Heart left ventricle (tissue), 16 donors: ENCODE measurements at regions not wholly inside any gene's neighbourhood (a gene's known extent, or its start where the extent isn't known, plus 50 kb on each side); places are given as distances from the start of the nearest gene placed in this dataset.
"Not testable (repeated sequence)": the region's sequence is repeated elsewhere in the genome, so short reads cannot be mapped to it uniquely, and the experiment has no call there.

Experiments
- ATAC-seq, 4 donors: fragments of 200-7000 bp; cut with Tn5 transposase; one replicate each; pipeline ENCODE4 v1.9.1; 2020 to 2022; ENCODE audit warnings: moderate library complexity in 4 of 4, mild to moderate bottlenecking in 3 of 4, moderate number of reproducible peaks in 1 of 4
- DNase-seq, 5 donors: peaks; one replicate each; pipeline ENCODE4 v3.0.0-alpha.2; 2020
- H3K27ac ChIP-seq, 12 donors: fragments of 200-600 bp; sonication (generic) in 4 of 12; one replicate each; pipeline versions ENCODE4 v1.5.0 to v1.8.0; 2016 to 2022; ENCODE audit warnings: mild to moderate bottlenecking in 2 of 12
- H3K27me3 ChIP-seq, 9 donors: fragments of 200-600 bp; sonication (generic) in 2 of 9; one replicate each; pipeline versions ENCODE4 v1.5.1 to v1.8.0; 2016 to 2022; ENCODE audit warnings: mild to moderate bottlenecking in 3 of 9
- H3K36me3 ChIP-seq, 9 donors: fragments of 200-600 bp; sonication (generic) in 2 of 9; one replicate each; pipeline versions ENCODE4 v1.5.0 to v1.8.0; 2018 to 2022; ENCODE audit warnings: mild to moderate bottlenecking in 2 of 9
- H3K4me1 ChIP-seq, 12 donors: fragments of 200-600 bp; sonication (generic) in 4 of 12; one replicate each; pipeline versions ENCODE4 v1.5.0 to v1.8.0; 2016 to 2022; ENCODE audit warnings: mild to moderate bottlenecking in 3 of 12
- H3K4me3 ChIP-seq, 12 donors: fragments of 200-600 bp; sonication (generic) in 4 of 12; one replicate each; pipeline versions ENCODE4 v1.5.0 to v1.8.0; 2017 to 2022; ENCODE audit warnings: mild to moderate bottlenecking in 9 of 12, moderate library complexity in 4 of 12
- H3K9me3 ChIP-seq, 12 donors: fragments of 200-600 bp; sonication (generic) in 4 of 12; one replicate each; pipeline versions ENCODE4 v1.5.0 to v1.8.0; 2016 to 2022; ENCODE audit warnings: mild to moderate bottlenecking in 1 of 12
- POLR2A ChIP-seq, 2 donors: fragments of 450-650 bp; IDR thresholded peaks; one replicate each; pipeline ENCODE4 v1.6.1; 2017; ENCODE audit warnings: antibody characterized with exemption in 2 of 2, mild to moderate bottlenecking in 2 of 2, moderate library complexity in 2 of 2
- WGBS, 4 donors: extraction: QIAGEN DNeasy Blood & Tissue Kit in 2 of 4; methylation state at CpG; one replicate each; pipeline versions ENCODE4 v1.1.5 to v1.1.7; 2013 to 2018; 5-methylcytosine and 5-hydroxymethylcytosine counted together
- intact Hi-C, 10 donors: fragments of 100-400 bp; cut with DNase I; formaldehyde crosslinking; loops; one replicate each; pipeline versions ENCODE4 v1.11.1 to v1.14.2; 2022
- TF ChIP-seq, protein P1 (sequence below), 12 donors: fragments of 200-600 bp; sonication (generic) in 4 of 12; IDR thresholded peaks; one replicate each; pipeline versions ENCODE4 v1.5.0 to v1.8.0; 2018 to 2022; ENCODE audit warnings: antibody characterized with exemption in 12 of 12, mild to moderate bottlenecking in 5 of 12
- donor health status: ischemic (EF 13 %, LVEDD 7.1; RV severe dilation, severe dysfunction).
- donor health status: healthy with polysubstance abuse.
- donor health status: DM: no; HTN: yes; CAD: no.
- donor health status: DM: no; HTN: no; CAD: no.
- donor health status: ischemic (EF 25% LVEDD 6.9; RV normal size, moderate dysfunction).
- donor health status: ischemic (EF 25% LVEDD 5.7; RV mildly dilated, moderate dysfunction).
- donor health status: healthy.
- donor health status: DM: yes; HTN: yes; CAD: no.
- donor health status: ischemic (EF 35%, LVEDD 5.7; RV mildly dilated, moderate dysfunction).
- donor health status: nonischemic (EF 11% LVEDD 7.7; RV severe dilation, severe dysfunction).
- donor health status: DM: yes; HTN: yes; CAD: no.
- donor health status: PGD.
- donor health status: ischemic (EF 29% LVEDD 5.4; RV normal size, mild dysfunction).
- donor health status: nonischemic (EF 23%, LVEDD 6.1; RV moderate dilation, normal function).

DNA sequence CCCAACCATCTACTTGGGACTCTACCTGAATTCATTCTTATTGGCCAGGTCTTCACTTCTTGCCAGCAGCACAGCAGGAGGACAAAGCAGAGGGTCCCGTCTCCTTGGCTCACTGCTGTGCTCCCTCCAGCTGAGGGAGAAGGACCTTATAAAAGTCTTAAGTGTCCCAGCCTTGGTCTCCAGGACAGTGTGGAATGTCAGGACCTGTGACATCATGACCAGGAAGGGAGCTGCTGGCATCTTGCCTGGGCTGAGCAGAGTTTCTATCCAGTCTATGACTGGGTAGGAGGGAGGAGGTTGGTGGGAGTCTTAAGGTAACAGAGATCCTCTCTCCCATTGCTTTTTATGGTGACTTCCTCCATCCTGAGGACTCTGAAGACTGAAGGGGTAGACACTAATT lies 56.6 kb upstream of the ANKRD10 start:
- 78 to 88% (median 82%) methylated on average over 1 of the region's 1 CpG for WGBS, 4 donors
- no peak for ATAC-seq
- no peaks in the 10 kb centered on the region for H3K36me3 ChIP-seq
- H3K27ac ChIP-seq, result no peak overlapping the region
- no peak for DNase-seq
- intact Hi-C loops, result no loop called here
- H3K4me3 ChIP-seq, result no peak overlapping the region
- no peaks in the 10 kb centered on the region for H3K4me1 ChIP-seq
- TF ChIP-seq POLR2A (IDR thresholded peaks at IDR 0.05), result no peak
- TF ChIP-seq, protein P1, sequence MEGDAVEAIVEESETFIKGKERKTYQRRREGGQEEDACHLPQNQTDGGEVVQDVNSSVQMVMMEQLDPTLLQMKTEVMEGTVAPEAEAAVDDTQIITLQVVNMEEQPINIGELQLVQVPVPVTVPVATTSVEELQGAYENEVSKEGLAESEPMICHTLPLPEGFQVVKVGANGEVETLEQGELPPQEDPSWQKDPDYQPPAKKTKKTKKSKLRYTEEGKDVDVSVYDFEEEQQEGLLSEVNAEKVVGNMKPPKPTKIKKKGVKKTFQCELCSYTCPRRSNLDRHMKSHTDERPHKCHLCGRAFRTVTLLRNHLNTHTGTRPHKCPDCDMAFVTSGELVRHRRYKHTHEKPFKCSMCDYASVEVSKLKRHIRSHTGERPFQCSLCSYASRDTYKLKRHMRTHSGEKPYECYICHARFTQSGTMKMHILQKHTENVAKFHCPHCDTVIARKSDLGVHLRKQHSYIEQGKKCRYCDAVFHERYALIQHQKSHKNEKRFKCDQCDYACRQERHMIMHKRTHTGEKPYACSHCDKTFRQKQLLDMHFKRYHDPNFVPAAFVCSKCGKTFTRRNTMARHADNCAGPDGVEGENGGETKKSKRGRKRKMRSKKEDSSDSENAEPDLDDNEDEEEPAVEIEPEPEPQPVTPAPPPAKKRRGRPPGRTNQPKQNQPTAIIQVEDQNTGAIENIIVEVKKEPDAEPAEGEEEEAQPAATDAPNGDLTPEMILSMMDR (IDR thresholded peaks at IDR 0.05), result no peak
- no peaks in the 10 kb centered on the region for H3K27me3 ChIP-seq
- peaks cover 0 to 17% (median 2%) of the 10 kb centered on the region in 12 donors for H3K9me3 ChIP-seq

DNA sequence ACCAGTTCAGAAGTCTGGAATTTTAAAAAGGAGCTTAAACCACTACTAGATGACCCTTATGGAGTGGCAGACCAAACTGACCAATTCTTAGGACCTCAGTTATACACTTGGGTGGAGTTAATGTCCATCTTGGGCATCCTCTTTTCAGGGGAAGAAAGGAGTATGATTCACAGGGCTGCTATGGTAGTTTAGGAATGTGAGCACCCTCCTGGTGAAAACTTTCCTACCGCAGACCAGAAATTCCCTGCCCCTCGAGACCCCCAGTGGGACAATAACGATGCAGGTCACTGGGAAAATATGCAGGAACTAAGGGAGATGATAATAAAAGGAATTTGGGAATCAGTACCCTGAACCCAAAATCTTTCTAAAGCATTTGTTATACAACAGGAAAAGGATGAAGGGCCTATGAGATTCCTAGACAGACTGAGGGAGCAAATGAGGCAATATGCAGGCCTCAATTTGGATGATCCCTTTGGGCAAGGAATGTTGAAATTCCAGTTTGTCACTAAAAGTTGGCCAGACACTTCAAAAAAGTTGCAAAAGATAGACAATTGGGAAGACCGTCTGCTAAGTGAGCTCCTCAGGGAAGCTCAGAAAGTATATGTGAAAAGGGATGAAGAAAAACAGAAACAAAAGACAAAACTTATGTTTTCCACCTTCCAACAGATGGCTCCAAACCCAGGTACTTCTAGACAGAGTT lies 52.4 kb upstream of the ANKRD10 start:
- DNase-seq, H3K4me3 ChIP-seq, H3K4me1 ChIP-seq, H3K27me3 ChIP-seq, intact Hi-C loops, ATAC-seq, H3K36me3 ChIP-seq, H3K27ac ChIP-seq: not testable (repeated sequence)
- 76 to 81% (median 79%) methylated on average over 4 of the region's 4 CpGs for WGBS, 4 donors
- peaks cover 0 to 32% (median 12%) of the 10 kb centered on the region in 12 donors for H3K9me3 ChIP-seq

DNA sequence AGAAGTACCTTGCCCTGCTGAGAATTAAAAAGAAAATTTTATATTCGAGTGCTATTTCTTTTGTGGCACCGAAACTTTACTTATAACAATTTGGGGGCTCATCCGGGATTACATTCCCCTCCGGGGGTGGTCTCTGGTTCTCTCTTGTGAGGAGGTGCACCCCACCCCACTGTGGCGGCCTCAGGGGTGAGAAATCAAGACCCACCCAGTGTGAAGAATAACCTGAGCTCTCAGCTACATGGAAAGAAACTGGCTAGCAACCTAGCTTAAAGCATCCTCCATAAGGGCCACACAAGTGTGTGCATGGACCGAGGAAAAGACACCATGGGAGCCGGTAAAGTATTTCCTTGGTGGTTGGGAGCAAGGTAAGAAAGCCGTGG lies 50.9 kb upstream of the ANKRD10 start:
- WGBS, 4 donors, result 81 to 90% (median 87%) methylated on average over 8 of the region's 8 CpGs

DNA sequence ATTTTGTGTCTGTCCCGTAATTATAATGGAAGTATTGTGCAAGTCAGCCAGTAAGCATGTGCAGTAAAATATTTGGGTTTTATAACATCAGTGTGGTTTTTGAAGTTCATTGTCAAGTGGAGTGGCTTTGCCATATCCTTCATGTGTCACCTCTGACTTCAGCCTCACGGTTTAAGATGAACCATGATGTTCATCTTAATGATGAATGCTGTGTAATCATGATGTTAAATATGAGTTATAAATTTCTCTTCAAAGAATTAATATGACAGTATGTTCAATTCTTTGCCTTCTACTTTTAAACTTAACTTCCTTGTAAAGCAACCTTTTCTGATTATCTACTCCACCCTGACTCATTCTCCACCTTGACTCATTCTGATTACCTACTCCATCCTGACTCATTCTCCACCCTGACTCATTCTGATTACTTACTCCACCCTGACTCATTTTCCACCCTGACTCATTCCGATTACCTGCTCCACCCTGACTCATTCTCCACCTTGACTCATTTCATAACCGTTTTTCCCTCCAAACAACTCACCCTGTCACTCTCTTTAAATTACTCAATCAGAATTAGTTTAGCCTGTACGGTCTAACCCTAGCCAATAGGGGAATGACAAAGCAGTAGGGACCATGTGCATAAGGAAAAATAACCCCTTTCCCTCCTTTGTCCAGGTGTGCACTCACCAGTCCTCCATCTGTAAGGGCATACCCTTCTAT lies 50.3 kb upstream of the ANKRD10 start:
- H3K36me3 ChIP-seq, result no peaks in the 10 kb centered on the region
- DNase-seq, result no peak
- H3K27me3 ChIP-seq, result no peaks in the 10 kb centered on the region
- no peak for ATAC-seq
- WGBS, 4 donors, result 76 to 80% (median 79%) methylated on average over 5 of the region's 5 CpGs
- H3K4me1 ChIP-seq, result peaks cover 0 to 2% (median 0%) of the 10 kb centered on the region in 12 donors
- intact Hi-C loops, result no loop called here
- no peak overlapping the region for H3K4me3 ChIP-seq
- H3K9me3 ChIP-seq, result peaks cover 0 to 40% (median 17%) of the 10 kb centered on the region in 12 donors
- TF ChIP-seq, protein P1 (IDR thresholded peaks at IDR 0.05), result no peak
- no peak for TF ChIP-seq POLR2A (IDR thresholded peaks at IDR 0.05)
- no peak overlapping the region for H3K27ac ChIP-seq

More for the DNA sequence above, 50.9 kb upstream of the ANKRD10 start:
- peaks cover 0 to 40% (median 17%) of the 10 kb centered on the region in 12 donors for H3K9me3 ChIP-seq
- no peak overlapping the region for H3K4me3 ChIP-seq
- no peaks in the 10 kb centered on the region for H3K36me3 ChIP-seq
- no peaks in the 10 kb centered on the region for H3K27me3 ChIP-seq
- no peak for TF ChIP-seq POLR2A (IDR thresholded peaks at IDR 0.05)
- TF ChIP-seq, protein P1 (IDR thresholded peaks at IDR 0.05), result no peak
- no peak overlapping the region for H3K27ac ChIP-seq
- DNase-seq (no peak), ATAC-seq (no peak)
- intact Hi-C loops, result no loop called here
- no peaks in the 10 kb centered on the region for H3K4me1 ChIP-seq
